ENCODE measurements at regions not wholly inside any gene's neighbourhood (a gene's known extent, or its start where the extent isn't known, plus 50 kb on each side); places are given as distances from the start of the nearest gene placed in this dataset.

DNA sequence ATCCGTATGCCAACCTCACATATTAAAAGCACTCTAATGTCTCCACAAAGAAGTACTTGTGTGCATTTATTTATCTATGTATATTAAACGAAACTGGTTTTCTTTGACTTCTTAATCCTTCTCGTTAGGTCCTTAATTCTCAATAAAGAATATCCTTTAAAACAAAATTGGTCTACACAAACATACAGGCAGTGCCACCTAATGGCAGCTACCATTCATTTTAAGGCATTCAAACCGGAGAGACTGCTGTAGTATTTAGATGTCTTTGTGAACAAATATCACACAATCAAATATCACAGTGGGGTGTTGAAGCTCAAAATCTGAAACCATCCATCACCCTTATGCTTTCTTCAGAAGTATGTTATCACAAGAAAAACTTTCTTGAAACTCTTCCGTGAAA, 96.6 kb upstream of the IRAK1BP1 start:
- TF ChIP-seq, protein P1, sequence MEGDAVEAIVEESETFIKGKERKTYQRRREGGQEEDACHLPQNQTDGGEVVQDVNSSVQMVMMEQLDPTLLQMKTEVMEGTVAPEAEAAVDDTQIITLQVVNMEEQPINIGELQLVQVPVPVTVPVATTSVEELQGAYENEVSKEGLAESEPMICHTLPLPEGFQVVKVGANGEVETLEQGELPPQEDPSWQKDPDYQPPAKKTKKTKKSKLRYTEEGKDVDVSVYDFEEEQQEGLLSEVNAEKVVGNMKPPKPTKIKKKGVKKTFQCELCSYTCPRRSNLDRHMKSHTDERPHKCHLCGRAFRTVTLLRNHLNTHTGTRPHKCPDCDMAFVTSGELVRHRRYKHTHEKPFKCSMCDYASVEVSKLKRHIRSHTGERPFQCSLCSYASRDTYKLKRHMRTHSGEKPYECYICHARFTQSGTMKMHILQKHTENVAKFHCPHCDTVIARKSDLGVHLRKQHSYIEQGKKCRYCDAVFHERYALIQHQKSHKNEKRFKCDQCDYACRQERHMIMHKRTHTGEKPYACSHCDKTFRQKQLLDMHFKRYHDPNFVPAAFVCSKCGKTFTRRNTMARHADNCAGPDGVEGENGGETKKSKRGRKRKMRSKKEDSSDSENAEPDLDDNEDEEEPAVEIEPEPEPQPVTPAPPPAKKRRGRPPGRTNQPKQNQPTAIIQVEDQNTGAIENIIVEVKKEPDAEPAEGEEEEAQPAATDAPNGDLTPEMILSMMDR (IDR thresholded peaks at IDR 0.05): no peak
- TF ChIP-seq POLR2A (IDR thresholded peaks at IDR 0.05): no peak
